NCI-H2227 (cell line): ENCODE measurements at regions not wholly inside any gene's neighbourhood (a gene's known extent, or its start where the extent isn't known, plus 50 kb on each side); places are given as distances from the start of the nearest gene placed in this dataset.
"Not testable (repeated sequence)": the region's sequence is repeated elsewhere in the genome, so short reads cannot be mapped to it uniquely, and the experiment has no call there.

Experiments used
- DNase-seq: peaks from one replicate; lab custom pipeline; 2025; ENCODE audit not compliant: unreplicated experiment; lab: John Stamatoyannopoulos, UW

- DNase-seq: not testable (repeated sequence)
Measured at GRCh38 chr2:166744117-166744516, 144.2 kb upstream of the XIRP2 start.

GRCh38 chr2:166743482-166743881, 144.8 kb upstream of the XIRP2 start:
- DNase-seq: not testable (repeated sequence)

GRCh38 chr2:166727095-166727494, 161.2 kb upstream of the XIRP2 start:
- DNase-seq: no peak

- DNase-seq: no peak
Measured at GRCh38 chr2:166725927-166726924, 162.1 kb upstream of the XIRP2 start.

- no peak for DNase-seq
Measured at GRCh38 chr2:166716968-166717367, 171.3 kb upstream of the XIRP2 start.

- DNase-seq: no peak
Measured at GRCh38 chr2:166700079-166700478, 188.2 kb upstream of the XIRP2 start.

- DNase-seq: no peak
Measured at GRCh38 chr2:166695154-166695553, 193.1 kb upstream of the XIRP2 start.

- not testable (repeated sequence) for DNase-seq
Measured at GRCh38 chr2:166686057-166686456, 192.0 kb upstream of the SCN7A start.

- no peak for DNase-seq
Measured at GRCh38 chr2:166677996-166678395, 183.9 kb upstream of the SCN7A start.

GRCh38 chr2:166676716-166677115, 182.7 kb upstream of the SCN7A start:
- DNase-seq: no peak

GRCh38 chr2:166675553-166675952, 181.5 kb upstream of the SCN7A start:
- DNase-seq: no peak

- no peak for DNase-seq
Measured at GRCh38 chr2:166673986-166674385, 179.9 kb upstream of the SCN7A start.

GRCh38 chr2:166671801-166672200, 177.8 kb upstream of the SCN7A start:
- no peak for DNase-seq

- DNase-seq: no peak
Measured at GRCh38 chr2:166671235-166671634, 177.2 kb upstream of the SCN7A start.

GRCh38 chr2:166665991-166666940, 172.2 kb upstream of the SCN7A start:
- peak; percentile 14 for DNase-seq

- no peak for DNase-seq
Measured at GRCh38 chr2:166661824-166662223, 167.8 kb upstream of the SCN7A start.

GRCh38 chr2:166661391-166661790, 167.3 kb upstream of the SCN7A start:
- DNase-seq: no peak

GRCh38 chr2:166658901-166659300, 164.9 kb upstream of the SCN7A start:
- no peak for DNase-seq

GRCh38 chr2:166653185-166653813, 159.2 kb upstream of the SCN7A start:
- no peak for DNase-seq

- no peak for DNase-seq
Measured at GRCh38 chr2:166651991-166652390, 157.9 kb upstream of the SCN7A start.

- DNase-seq: no peak
Measured at GRCh38 chr2:166651080-166651675, 157.1 kb upstream of the SCN7A start.
